Left ventricle myocardium inferior (tissue), 1 donor: ENCODE measurements at regions not wholly inside any gene's neighbourhood (a gene's known extent, or its start where the extent isn't known, plus 50 kb on each side); places are given as distances from the start of the nearest gene placed in this dataset.

Experiments used
- DNase-seq: peaks from one replicate; pipeline ENCODE4 v3.0.0-alpha.2; 2020
- H3K27ac ChIP-seq: fragments of 200-600 bp; replicated peaks from 2 replicates; pipeline ENCODE4 v1.8.0; 2021
- H3K27me3 ChIP-seq: fragments of 200-600 bp; 2 replicates; pipeline ENCODE4 v1.8.0; 2021; ENCODE audit warnings: low read depth
- H3K36me3 ChIP-seq: fragments of 200-600 bp; 2 replicates; pipeline ENCODE4 v1.8.0; 2021
- H3K4me1 ChIP-seq: fragments of 200-600 bp; 2 replicates; pipeline ENCODE4 v1.8.0; 2021
- H3K4me3 ChIP-seq: fragments of 200-600 bp; 2 replicates; pipeline ENCODE4 v1.8.0; 2021; ENCODE audit warnings: mild to moderate bottlenecking, moderate library complexity
- H3K9me3 ChIP-seq: fragments of 200-600 bp; replicated peaks from 2 replicates; pipeline ENCODE4 v1.8.0; 2021
- CTCF ChIP-seq: fragments of 200-600 bp; IDR thresholded peaks from 2 replicates; pipeline ENCODE4 v1.8.0; 2021; ENCODE audit warnings: antibody characterized with exemption, mild to moderate bottlenecking, borderline replicate concordance
- intact Hi-C: fragments of 100-400 bp; cut with micrococcal nuclease; formaldehyde crosslinking; loops from one replicate; pipeline ENCODE4 v1.11.0; 2022
- donor health status: DM: no; HTN: yes; CAD: no; lungs with severe emphysema.

- Histone ChIP-seq H3K4me1 (no peaks in the 10 kb centered on the region), H3K4me3 (no peak overlapping the region), H3K27ac (no peak overlapping the region), H3K27me3 (no peaks in the 10 kb centered on the region), H3K9me3 (no peaks in the 10 kb centered on the region), H3K36me3 (no peaks in the 10 kb centered on the region)
- no peak for TF ChIP-seq CTCF
- intact Hi-C loops, result no loop called here
- no peak for DNase-seq
Measured at GRCh38 chr6:82602776-82603175, 239.2 kb downstream of the TPBG start.

DNA sequence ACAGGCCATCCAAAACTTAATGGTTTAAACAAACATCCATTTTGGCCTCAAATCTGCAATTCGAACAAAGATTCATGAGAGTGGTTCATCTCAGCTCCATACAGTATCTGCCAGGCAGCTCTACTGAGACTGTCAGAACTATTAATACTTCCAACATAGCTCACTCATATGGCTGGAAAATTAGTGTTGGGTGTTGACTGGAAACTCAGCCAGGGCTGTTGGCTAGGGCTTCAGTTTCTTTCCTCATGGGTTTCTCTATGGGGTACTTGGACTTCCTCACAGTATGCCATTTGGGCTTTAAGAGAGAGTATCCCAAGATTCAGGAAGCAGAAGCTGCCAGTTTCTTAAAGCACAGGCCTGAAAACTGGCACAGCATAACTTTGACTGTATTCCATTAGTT, 240.3 kb downstream of the TPBG start:
- Histone ChIP-seq H3K9me3 (no peaks in the 10 kb centered on the region), H3K27ac (no peak overlapping the region), H3K27me3 (no peaks in the 10 kb centered on the region), H3K4me1 (no peaks in the 10 kb centered on the region), H3K4me3 (no peak overlapping the region), H3K36me3 (no peaks in the 10 kb centered on the region)
- no peak for TF ChIP-seq CTCF
- DNase-seq, result no peak
- intact Hi-C loops, result no loop called here

DNA sequence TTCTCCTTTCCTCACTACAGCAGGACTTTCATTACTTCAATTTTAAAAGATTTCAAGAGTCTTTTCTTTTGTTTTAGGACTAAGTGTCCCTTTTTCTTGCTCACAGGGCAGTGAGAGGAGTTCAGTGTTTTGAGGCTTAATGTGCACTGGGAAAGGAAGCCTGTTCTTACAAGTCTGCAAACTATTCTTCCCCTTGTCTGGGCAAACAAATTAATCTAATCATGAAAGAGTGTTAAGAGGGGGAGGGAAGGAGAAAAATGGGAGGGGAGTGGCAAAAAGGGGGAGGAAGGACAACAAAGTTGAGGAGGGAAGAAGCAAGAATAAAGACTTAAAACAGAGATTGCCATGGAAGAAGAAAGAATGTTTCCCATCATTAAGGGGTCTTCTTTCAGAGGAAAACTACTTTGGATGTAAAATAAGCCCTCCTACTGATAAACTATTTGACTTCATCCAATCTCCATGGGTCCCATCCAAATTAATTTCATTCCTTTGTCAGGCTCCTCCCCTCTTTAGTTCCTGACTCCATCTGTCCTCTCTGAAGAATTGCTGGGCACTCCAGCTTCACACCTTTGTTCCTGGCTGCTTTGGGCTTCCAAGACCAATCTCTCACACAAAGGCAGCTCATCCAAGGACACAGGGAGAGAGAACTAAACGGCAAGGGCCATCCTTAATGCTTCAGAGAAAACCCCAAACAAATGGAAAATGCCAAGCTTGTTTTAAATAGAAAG, 244.5 kb downstream of the TPBG start:
- Histone ChIP-seq H3K4me1 (no peaks in the 10 kb centered on the region), H3K27ac (no peak overlapping the region), H3K36me3 (no peaks in the 10 kb centered on the region), H3K4me3 (no peak overlapping the region), H3K27me3 (no peaks in the 10 kb centered on the region), H3K9me3 (no peaks in the 10 kb centered on the region)
- DNase-seq, result no peak
- TF ChIP-seq CTCF, result no peak
- intact Hi-C loops, result no loop called here

DNA sequence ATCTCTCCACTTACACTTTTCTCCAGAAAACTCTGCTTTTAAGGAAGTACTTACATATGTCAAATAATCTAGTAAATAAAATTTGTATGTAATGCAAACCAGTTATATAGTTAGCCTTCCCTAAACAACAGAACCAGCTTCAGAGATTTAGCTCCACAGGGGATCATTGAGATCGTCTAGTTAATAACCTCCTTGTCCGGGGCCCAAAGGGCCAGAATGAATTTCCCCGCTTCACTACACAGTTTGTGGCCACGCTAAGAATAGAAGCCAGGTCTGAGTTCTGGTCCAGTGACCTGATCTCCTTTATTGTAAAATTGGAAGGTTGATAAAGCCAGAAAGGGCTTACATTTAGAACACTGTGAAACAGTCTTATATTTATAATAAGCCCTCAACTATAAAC, 245.2 kb downstream of the TPBG start:
- intact Hi-C loops, result no loop called here
- Histone ChIP-seq H3K9me3 (no peaks in the 10 kb centered on the region), H3K36me3 (no peaks in the 10 kb centered on the region), H3K4me3 (no peak overlapping the region), H3K27ac (no peak overlapping the region), H3K27me3 (no peaks in the 10 kb centered on the region), H3K4me1 (no peaks in the 10 kb centered on the region)
- TF ChIP-seq CTCF, result no peak
- no peak for DNase-seq

- H3K9me3 ChIP-seq, result no peaks in the 10 kb centered on the region
- no peak overlapping the region for H3K4me3 ChIP-seq
- H3K4me1 ChIP-seq, result no peaks in the 10 kb centered on the region
- H3K27me3 ChIP-seq, result no peaks in the 10 kb centered on the region
- intact Hi-C loops, result no loop called here
- no peak overlapping the region for H3K27ac ChIP-seq
- no peak for DNase-seq
- no peak for TF ChIP-seq CTCF
- H3K36me3 ChIP-seq, result no peaks in the 10 kb centered on the region
Measured at GRCh38 chr6:82611751-82612150, 248.1 kb downstream of the TPBG start.
